Testis (tissue), 2 donors: ENCODE measurements at regions not wholly inside any gene's neighbourhood (a gene's known extent, or its start where the extent isn't known, plus 50 kb on each side); places are given as distances from the start of the nearest gene placed in this dataset.

Experiments used
- DNase-seq: peaks from one replicate; pipeline ENCODE4 v3.0.0-alpha.2; 2019
- H3K27ac ChIP-seq, 2 donors: fragments of 200-600 bp; sonication (generic); one replicate each; pipeline ENCODE4 v1.5.1; 2019
- H3K27me3 ChIP-seq: fragments of 200-600 bp; sonication (generic); one replicate; pipeline ENCODE4 v1.5.1; 2019
- H3K36me3 ChIP-seq: fragments of 200-600 bp; sonication (generic); one replicate; pipeline ENCODE4 v1.5.1; 2017; ENCODE audit warnings: low read depth; ENCODE audit errors: missing control alignments
- H3K4me1 ChIP-seq: fragments of 200-600 bp; sonication (generic); one replicate; pipeline ENCODE4 v1.5.1; 2019
- H3K4me3 ChIP-seq, 2 donors: fragments of 200-600 bp; sonication (generic); one replicate each; pipeline ENCODE4 v1.5.1; 2017 to 2019
- H3K9me3 ChIP-seq: fragments of 200-600 bp; sonication (generic); one replicate; pipeline ENCODE4 v1.5.1; 2017
- POLR2A ChIP-seq: fragments of 450-650 bp; IDR thresholded peaks from one replicate; pipeline ENCODE4 v1.6.1; 2017; ENCODE audit warnings: antibody characterized with exemption, mild to moderate bottlenecking, moderate library complexity
- WGBS, 2 donors: methylation state at CpG; one replicate each; pipeline ENCODE4 v1.1.5; 2018; 5-methylcytosine and 5-hydroxymethylcytosine counted together
- intact Hi-C: fragments of 100-400 bp; cut with DNase I; formaldehyde crosslinking; loops from one replicate; pipeline ENCODE4 v1.15.1; 2023; ENCODE audit warnings: low total_unique reads
- TF ChIP-seq, protein P1 (sequence below), 3 experiments: fragments of 450-650 bp in 2 of 3; fragments of 200-600 bp in 1 of 3; sonication (generic) in 1 of 3; IDR thresholded peaks; one replicate each; pipeline ENCODE4 v1.5.1; 2016 to 2019; ENCODE audit warnings: antibody characterized with exemption in 3 of 3, mild to moderate bottlenecking in 2 of 3, moderate library complexity in 1 of 3

DNA sequence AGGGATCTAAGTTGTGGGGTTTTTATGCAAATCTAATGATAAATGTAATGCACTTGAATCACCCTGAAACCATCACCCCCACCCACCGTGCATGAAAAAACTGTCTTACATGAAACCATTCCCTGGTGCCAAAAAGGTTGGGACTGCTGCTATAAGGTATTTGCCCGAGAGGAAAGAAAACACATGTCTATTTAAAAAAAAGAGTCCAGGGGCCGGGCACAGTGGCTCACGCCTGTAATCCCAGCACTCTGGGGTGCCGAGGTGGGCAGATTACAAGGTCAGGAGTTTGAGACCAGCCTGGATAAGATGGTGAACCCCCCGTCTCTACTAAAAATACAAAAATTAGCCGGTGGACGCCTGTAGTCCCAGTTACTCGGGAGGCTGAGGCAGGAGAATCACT lies 1372.8 kb upstream of the CDH2 start:
- Histone ChIP-seq H3K9me3 (no peaks in the 10 kb centered on the region), H3K36me3 (no peaks in the 10 kb centered on the region), H3K4me3 (no peak overlapping the region), H3K27ac (no peak overlapping the region), H3K27me3 (no peaks in the 10 kb centered on the region), H3K4me1 (no peaks in the 10 kb centered on the region)
- intact Hi-C loops, result no loop called here
- WGBS, 2 donors, result 80 to 93% methylated on average over 9 of the region's 9 CpGs
- DNase-seq, result no peak
- no peak for TF ChIP-seq POLR2A
- TF ChIP-seq, protein P1, sequence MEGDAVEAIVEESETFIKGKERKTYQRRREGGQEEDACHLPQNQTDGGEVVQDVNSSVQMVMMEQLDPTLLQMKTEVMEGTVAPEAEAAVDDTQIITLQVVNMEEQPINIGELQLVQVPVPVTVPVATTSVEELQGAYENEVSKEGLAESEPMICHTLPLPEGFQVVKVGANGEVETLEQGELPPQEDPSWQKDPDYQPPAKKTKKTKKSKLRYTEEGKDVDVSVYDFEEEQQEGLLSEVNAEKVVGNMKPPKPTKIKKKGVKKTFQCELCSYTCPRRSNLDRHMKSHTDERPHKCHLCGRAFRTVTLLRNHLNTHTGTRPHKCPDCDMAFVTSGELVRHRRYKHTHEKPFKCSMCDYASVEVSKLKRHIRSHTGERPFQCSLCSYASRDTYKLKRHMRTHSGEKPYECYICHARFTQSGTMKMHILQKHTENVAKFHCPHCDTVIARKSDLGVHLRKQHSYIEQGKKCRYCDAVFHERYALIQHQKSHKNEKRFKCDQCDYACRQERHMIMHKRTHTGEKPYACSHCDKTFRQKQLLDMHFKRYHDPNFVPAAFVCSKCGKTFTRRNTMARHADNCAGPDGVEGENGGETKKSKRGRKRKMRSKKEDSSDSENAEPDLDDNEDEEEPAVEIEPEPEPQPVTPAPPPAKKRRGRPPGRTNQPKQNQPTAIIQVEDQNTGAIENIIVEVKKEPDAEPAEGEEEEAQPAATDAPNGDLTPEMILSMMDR (IDR thresholded peaks at IDR 0.05), result no peak

DNA sequence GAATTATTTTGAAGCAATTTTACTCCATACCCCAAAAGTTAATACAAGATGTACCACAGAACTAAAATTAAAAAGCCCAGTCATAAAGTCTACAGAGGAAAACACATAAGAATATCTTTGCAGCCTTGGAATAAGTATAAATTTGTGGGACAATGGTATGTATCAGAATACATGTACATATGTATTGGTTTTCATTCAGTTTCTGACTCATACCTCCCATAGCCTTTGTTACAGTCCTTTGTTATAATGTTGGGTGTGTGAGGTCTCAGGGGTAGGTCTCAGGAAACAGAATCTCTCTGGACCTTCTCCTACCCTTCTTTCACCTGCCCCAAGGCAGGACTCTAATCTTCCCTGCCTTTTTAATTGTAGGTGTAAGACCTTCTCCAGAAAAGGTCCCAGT lies 1370.7 kb upstream of the CDH2 start:
- DNase-seq, result no peak
- intact Hi-C loops, result no loop called here

DNA sequence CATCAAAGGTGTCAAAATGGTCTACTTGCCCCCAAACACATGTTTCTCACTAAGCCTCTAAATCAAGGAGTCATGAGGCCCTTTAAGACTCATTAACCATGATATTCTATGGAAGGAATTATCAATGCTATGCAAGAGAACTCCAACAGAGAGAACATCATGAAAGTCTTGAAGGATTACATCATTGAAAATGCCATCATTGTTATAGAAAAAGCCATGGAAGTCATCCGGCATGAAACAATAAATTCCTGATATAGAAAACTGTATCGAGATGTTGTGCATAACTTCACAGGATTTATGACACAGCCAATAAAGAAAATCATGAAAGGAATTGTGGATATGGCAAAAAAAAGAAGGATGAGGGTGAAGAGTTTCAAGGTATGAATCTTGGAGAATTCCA lies 1363.6 kb upstream of the CDH2 start:
- H3K4me1 ChIP-seq, result no peaks in the 10 kb centered on the region
- H3K4me3 ChIP-seq, result no peak overlapping the region
- H3K9me3 ChIP-seq, result no peaks in the 10 kb centered on the region
- H3K27me3 ChIP-seq, result no peaks in the 10 kb centered on the region
- no peak for TF ChIP-seq POLR2A
- TF ChIP-seq, protein P1 (IDR thresholded peaks at IDR 0.05), result no peak
- 86 to 92% methylated on average over 2 of the region's 2 CpGs for WGBS, 2 donors
- intact Hi-C loops, result no loop called here
- H3K27ac ChIP-seq, result no peak overlapping the region
- no peak for DNase-seq
- H3K36me3 ChIP-seq, result no peaks in the 10 kb centered on the region

More for the DNA sequence above, 1370.7 kb upstream of the CDH2 start:
- no peaks in the 10 kb centered on the region for H3K9me3 ChIP-seq
- no peak overlapping the region for H3K27ac ChIP-seq
- no peak overlapping the region for H3K4me3 ChIP-seq
- H3K36me3 ChIP-seq, result no peaks in the 10 kb centered on the region
- TF ChIP-seq, protein P1 (IDR thresholded peaks at IDR 0.05), result no peak
- TF ChIP-seq POLR2A, result no peak
- H3K27me3 ChIP-seq, result no peaks in the 10 kb centered on the region
- no peaks in the 10 kb centered on the region for H3K4me1 ChIP-seq

DNA sequence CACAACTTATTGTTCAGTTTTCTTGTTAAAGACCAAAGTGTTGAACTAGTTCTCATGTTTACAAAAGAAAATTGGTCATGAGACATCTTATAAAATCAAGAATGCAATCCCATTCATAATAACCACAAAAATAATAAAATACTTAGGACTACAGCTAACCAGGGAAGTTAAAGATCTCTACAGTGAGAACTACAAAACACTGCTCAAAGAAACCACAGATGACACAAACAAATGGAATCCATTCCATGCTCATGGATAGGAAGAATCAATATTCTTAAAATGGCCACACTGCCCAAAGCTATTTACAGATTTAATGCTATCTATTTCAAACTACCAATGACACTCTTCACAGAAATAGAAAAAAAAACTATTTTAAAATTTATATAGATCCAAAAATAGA lies 1354.8 kb upstream of the CDH2 start:
- Histone ChIP-seq H3K4me1 (no peaks in the 10 kb centered on the region), H3K27me3 (no peaks in the 10 kb centered on the region), H3K36me3 (no peaks in the 10 kb centered on the region), H3K9me3 (no peaks in the 10 kb centered on the region), H3K27ac (no peak overlapping the region), H3K4me3 (no peak overlapping the region)
- intact Hi-C loops, result no loop called here
- TF ChIP-seq, protein P1 (IDR thresholded peaks at IDR 0.05), result no peak
- TF ChIP-seq POLR2A, result no peak
- DNase-seq, result no peak

DNA sequence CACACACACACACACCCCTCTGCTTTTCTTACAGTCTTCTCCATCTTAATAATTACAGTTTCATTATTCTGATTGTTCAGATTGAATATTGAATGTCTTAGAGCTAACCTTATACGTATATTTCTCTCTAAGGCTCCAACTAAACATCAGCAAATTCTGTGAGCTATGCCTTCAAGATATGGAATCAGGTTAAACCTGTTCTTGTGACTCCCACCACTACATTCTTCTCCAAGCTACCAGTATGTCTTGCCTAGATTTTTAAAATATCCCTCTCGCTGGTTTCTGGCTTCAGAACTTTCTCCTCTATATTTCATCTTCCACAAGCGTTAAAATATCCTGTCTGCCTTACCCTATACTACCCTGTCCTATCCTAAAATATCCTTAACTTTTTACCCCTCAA lies 1346.4 kb upstream of the CDH2 start:
- no peak overlapping the region for H3K4me3 ChIP-seq
- H3K9me3 ChIP-seq, result no peaks in the 10 kb centered on the region
- 82 to 89% methylated on average over 3 of the region's 3 CpGs for WGBS, 2 donors
- H3K27ac ChIP-seq, result no peak overlapping the region
- H3K36me3 ChIP-seq, result no peaks in the 10 kb centered on the region
- intact Hi-C loops, result no loop called here
- TF ChIP-seq POLR2A, result no peak
- TF ChIP-seq, protein P1 (IDR thresholded peaks at IDR 0.05), result no peak
- H3K4me1 ChIP-seq, result no peaks in the 10 kb centered on the region
- H3K27me3 ChIP-seq, result no peaks in the 10 kb centered on the region
- no peak for DNase-seq
